WTC11 (cell line): ENCODE measurements at regions not wholly inside any gene's neighbourhood (a gene's known extent, or its start where the extent isn't known, plus 50 kb on each side); places are given as distances from the start of the nearest gene placed in this dataset.

Experiments
- ATAC-seq: fragments of 200-7000 bp; cut with Tn5 transposase; 2 replicates; pipeline ENCODE4 v1.10.0; 2021; ENCODE audit warnings: mild to moderate bottlenecking, moderate library complexity
- CTCF ChIA-PET: fragments of 300-600 bp; sonication (Branson Sonifier 250); formaldehyde crosslinking; loops from one replicate; lab custom pipeline; 2021; ENCODE audit warnings: antibody characterized with exemption; lab: Charles Lee
- POLR2A ChIA-PET: fragments of 350-600 bp; sonication (Branson Sonifier 250); formaldehyde crosslinking; loops from one replicate; lab custom pipeline; 2021; ENCODE audit warnings: antibody characterized with exemption; lab: Charles Lee
- DNase-seq: peaks from one replicate; pipeline ENCODE4 v3.0.0; 2021; ENCODE audit warnings: low spot score
- H3K27ac Mint-ChIP-seq: 2 replicates; pipeline ENCODE4 v1.8.0; 2021; ENCODE audit warnings: mixed read lengths
- H3K27me3 Mint-ChIP-seq: 2 replicates; pipeline ENCODE4 v1.8.0; 2021; ENCODE audit warnings: low read depth, mild to moderate bottlenecking, moderate library complexity, mixed read lengths
- H3K36me3 Mint-ChIP-seq: 2 replicates; pipeline ENCODE4 v1.8.0; 2021; ENCODE audit warnings: mixed read lengths
- H3K4me1 Mint-ChIP-seq: 2 replicates; pipeline ENCODE4 v1.8.0; 2022; ENCODE audit warnings: mixed read lengths
- H3K4me3 Mint-ChIP-seq: 2 replicates; pipeline ENCODE4 v1.8.0; 2021; ENCODE audit warnings: mild to moderate bottlenecking, moderate library complexity, mixed read lengths
- H3K9me3 Mint-ChIP-seq: 2 replicates; pipeline ENCODE4 v1.8.0; 2021; ENCODE audit warnings: mixed read lengths
- AR ChIP-seq: fragments of 250-450 bp; sonication (Bioruptor Pico); IDR thresholded peaks from 2 replicates; pipeline ENCODE4 v1.9.0; 2021; ENCODE audit warnings: mild to moderate bottlenecking
- FOXP4 ChIP-seq: sonication (generic); formaldehyde crosslinking; IDR thresholded peaks from 2 replicates; pipeline ENCODE4 v1.8.0; 2022; ENCODE audit warnings: mild to moderate bottlenecking, missing genetic modification reagents
- GABPB1 ChIP-seq: sonication (generic); formaldehyde crosslinking; IDR thresholded peaks from 2 replicates; pipeline ENCODE4 v1.8.1; 2023; ENCODE audit warnings: mild to moderate bottlenecking, missing genetic modification reagents
- IRF2 ChIP-seq: sonication (generic); formaldehyde crosslinking; IDR thresholded peaks from 2 replicates; pipeline ENCODE4 v1.8.0; 2022; ENCODE audit warnings: low read depth, missing genetic modification reagents, borderline replicate concordance
- MLX ChIP-seq: sonication (generic); formaldehyde crosslinking; IDR thresholded peaks from 2 replicates; pipeline ENCODE4 v1.8.1; 2023; ENCODE audit warnings: mild to moderate bottlenecking, missing genetic modification reagents, moderate library complexity
- MXD4 ChIP-seq: fragments of 250-450 bp; sonication (Bioruptor Pico); IDR thresholded peaks from 2 replicates; pipeline ENCODE4 v1.8.0; 2021; ENCODE audit warnings: mild to moderate bottlenecking, moderate library complexity, borderline replicate concordance
- RELA ChIP-seq: sonication (generic); formaldehyde crosslinking; IDR thresholded peaks from 2 replicates; pipeline ENCODE4 v1.8.1; 2022; ENCODE audit warnings: missing genetic modification reagents, mild to moderate bottlenecking, borderline replicate concordance
- STAT6 ChIP-seq: sonication (generic); formaldehyde crosslinking; conservative IDR thresholded peaks from 2 replicates; pipeline ENCODE4 v1.8.1; 2023; ENCODE audit warnings: mild to moderate bottlenecking, low read depth, missing genetic modification reagents, moderate library complexity
- ZBTB21 ChIP-seq: sonication (generic); formaldehyde crosslinking; IDR thresholded peaks from 2 replicates; pipeline ENCODE4 v1.8.1; 2023; ENCODE audit warnings: mild to moderate bottlenecking, missing genetic modification reagents, borderline replicate concordance
- ZNF317 ChIP-seq: sonication (generic); formaldehyde crosslinking; IDR thresholded peaks from 2 replicates; pipeline ENCODE4 v1.8.1; 2023; ENCODE audit warnings: low read depth, mild to moderate bottlenecking, moderate library complexity, missing genetic modification reagents, borderline replicate concordance
- ZNF396 ChIP-seq: fragments of 250-450 bp; sonication (Bioruptor Pico); IDR thresholded peaks from 2 replicates; pipeline ENCODE4 v1.8.0; 2021; ENCODE audit warnings: mild to moderate bottlenecking, moderate library complexity, borderline replicate concordance

- TF ChIP-seq AR (CRISPR knock-in tag) (no peak), ZNF317 (CRISPR knock-in tag) (no peak)
Measured at GRCh38 chr2:7373156-7373555, 455.9 kb downstream of the RNF144A start (continued).

- Mint-ChIP-seq H3K4me3 (no peak overlapping the region), H3K27ac (no peak overlapping the region), H3K36me3 (no peaks in the 10 kb centered on the region), H3K27me3 (no peaks in the 10 kb centered on the region; the same call in 1 of the 2 replicates), H3K9me3 (no peaks in the 10 kb centered on the region), H3K4me1 (peaks cover 3% of the 10 kb centered on the region; the same call in 1 of the 2 replicates)
- ATAC-seq (no peak), DNase-seq (no peak)
- POLR2A ChIA-PET, result no interaction called here
- CTCF ChIA-PET, result no interaction called here
- no peak for TF ChIP-seq GABPB1 (CRISPR knock-in tag)
- TF ChIP-seq MXD4 (CRISPR knock-in tag), result no peak
- TF ChIP-seq ZNF396 (CRISPR knock-in tag), result no peak
- no peak for TF ChIP-seq RELA (CRISPR knock-in tag)
- TF ChIP-seq STAT6 (CRISPR knock-in tag), result no peak
- no peak for TF ChIP-seq ZNF317 (CRISPR knock-in tag)
- no peak for TF ChIP-seq FOXP4 (CRISPR knock-in tag)
- no peak for TF ChIP-seq AR (CRISPR knock-in tag)
- TF ChIP-seq ZBTB21, result no peak
- no peak for TF ChIP-seq MLX (CRISPR knock-in tag)
- TF ChIP-seq IRF2 (CRISPR knock-in tag), result no peak
Measured at GRCh38 chr2:7375901-7376300, 458.7 kb downstream of the RNF144A start.
